ENCODE measurements at regions not wholly inside any gene's neighbourhood (a gene's known extent, or its start where the extent isn't known, plus 50 kb on each side); places are given as distances from the start of the nearest gene placed in this dataset.

DNA sequence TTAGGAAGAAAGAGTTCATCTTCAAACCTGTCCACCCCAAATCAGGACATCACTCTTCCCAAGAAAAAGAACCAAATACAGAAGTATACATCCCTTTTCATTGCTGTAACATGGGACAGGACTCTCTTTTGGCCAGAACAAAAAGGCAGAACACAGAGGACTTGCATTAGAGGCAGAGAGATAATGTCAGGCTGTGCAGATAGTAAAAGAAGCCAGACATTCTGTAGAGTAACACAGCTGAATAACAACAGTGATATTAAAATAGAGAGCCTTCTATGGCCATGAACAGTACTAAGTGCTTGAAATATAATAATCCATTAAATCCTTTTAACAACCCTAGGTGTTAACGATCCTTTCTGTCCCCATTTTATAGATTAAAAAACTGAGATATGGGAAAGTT lies 437.2 kb downstream of the NFIB start:
- Histone ChIP-seq H3K4me1 (ENCODE audit: control insufficient read depth in 4 of 4, insufficient read depth in 4 of 4, low read length in 3 of 4) (no peaks in the 10 kb centered on the region), H3K9ac (ENCODE audit: low read depth in 1 of 2, low read length in 2 of 2) (no peak overlapping the region), H3K9me3 (ENCODE audit: control insufficient read depth in 4 of 4, low read length in 3 of 4) (peaks cover 0 to 9% (median 0%) of the 10 kb centered on the region in 4 donors), H3K27me3 (ENCODE audit: control insufficient read depth in 4 of 4, insufficient read depth in 4 of 4, low read length in 3 of 4) (no peaks in the 10 kb centered on the region), H3K27ac (ENCODE audit: low read depth in 1 of 2, low read length in 2 of 2) (no peak overlapping the region), H3K36me3 (ENCODE audit: control insufficient read depth in 4 of 4, insufficient read depth in 3 of 4, low read depth in 1 of 4, low read length in 3 of 4) (no peaks in the 10 kb centered on the region), H3K4me3 (ENCODE audit: low read depth in 1 of 3, low read length in 3 of 3) (no peak overlapping the region)
- no peak for TF ChIP-seq YY1 (IDR thresholded peaks at IDR 0.05)
- TF ChIP-seq HNF4A (conservative IDR thresholded peaks at IDR 0.05) = no peak
- TF ChIP-seq RXRA (IDR thresholded peaks at IDR 0.05) = no peak
- TF ChIP-seq FOXA1 (IDR thresholded peaks at IDR 0.05) = no peak
- no peak for DNase-seq (ENCODE audit: low spot score)
- 69% methylated on average over 1 of the region's 1 CpG for WGBS

DNA sequence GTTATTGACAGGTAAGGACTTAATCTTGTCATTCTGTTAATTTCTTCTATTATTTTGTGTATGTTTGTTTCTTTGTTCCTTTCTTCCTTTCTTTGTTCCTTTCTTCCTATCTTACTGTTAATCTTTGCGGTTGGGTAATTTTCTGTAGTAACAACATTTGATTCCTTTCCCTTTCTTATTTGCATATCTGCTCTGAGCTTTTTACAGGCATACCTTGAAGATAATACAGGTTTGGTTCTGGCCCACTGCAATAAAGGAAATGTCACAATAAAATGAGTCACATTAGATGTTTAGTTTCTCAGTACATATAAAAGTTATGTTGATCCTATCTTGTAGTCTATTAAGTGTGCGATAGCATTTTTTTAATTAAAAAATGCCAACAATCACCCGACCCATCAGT lies 440.7 kb downstream of the NFIB start:
- Histone ChIP-seq H3K27ac (ENCODE audit: low read depth in 1 of 2, low read length in 2 of 2) (no peak overlapping the region), H3K4me3 (ENCODE audit: low read depth in 1 of 3, low read length in 3 of 3) (no peak overlapping the region), H3K27me3 (ENCODE audit: control insufficient read depth in 4 of 4, insufficient read depth in 4 of 4, low read length in 3 of 4) (no peaks in the 10 kb centered on the region), H3K9me3 (ENCODE audit: control insufficient read depth in 4 of 4, low read length in 3 of 4) (peaks cover 0 to 9% (median 0%) of the 10 kb centered on the region in 4 donors), H3K36me3 (ENCODE audit: control insufficient read depth in 4 of 4, insufficient read depth in 3 of 4, low read depth in 1 of 4, low read length in 3 of 4) (no peaks in the 10 kb centered on the region), H3K9ac (ENCODE audit: low read depth in 1 of 2, low read length in 2 of 2) (no peak overlapping the region), H3K4me1 (ENCODE audit: control insufficient read depth in 4 of 4, insufficient read depth in 4 of 4, low read length in 3 of 4) (no peaks in the 10 kb centered on the region)
- WGBS = 86% methylated on average over 3 of the region's 3 CpGs
- TF ChIP-seq EGR1 (IDR thresholded peaks at IDR 0.05; ENCODE audit: low read depth in 2 of 2) = no peak
- TF ChIP-seq GABPA (IDR thresholded peaks at IDR 0.05 in 1 of 2, conservative IDR thresholded peaks at IDR 0.05 in 1 of 2) = no peak
- no peak for TF ChIP-seq RAD21 (IDR thresholded peaks at IDR 0.05)
- no peak for TF ChIP-seq FOXA1 (IDR thresholded peaks at IDR 0.05)
- TF ChIP-seq HNF4G (IDR thresholded peaks at IDR 0.05) = no peak
- no peak for TF ChIP-seq YY1 (IDR thresholded peaks at IDR 0.05)
- TF ChIP-seq, protein P1, sequence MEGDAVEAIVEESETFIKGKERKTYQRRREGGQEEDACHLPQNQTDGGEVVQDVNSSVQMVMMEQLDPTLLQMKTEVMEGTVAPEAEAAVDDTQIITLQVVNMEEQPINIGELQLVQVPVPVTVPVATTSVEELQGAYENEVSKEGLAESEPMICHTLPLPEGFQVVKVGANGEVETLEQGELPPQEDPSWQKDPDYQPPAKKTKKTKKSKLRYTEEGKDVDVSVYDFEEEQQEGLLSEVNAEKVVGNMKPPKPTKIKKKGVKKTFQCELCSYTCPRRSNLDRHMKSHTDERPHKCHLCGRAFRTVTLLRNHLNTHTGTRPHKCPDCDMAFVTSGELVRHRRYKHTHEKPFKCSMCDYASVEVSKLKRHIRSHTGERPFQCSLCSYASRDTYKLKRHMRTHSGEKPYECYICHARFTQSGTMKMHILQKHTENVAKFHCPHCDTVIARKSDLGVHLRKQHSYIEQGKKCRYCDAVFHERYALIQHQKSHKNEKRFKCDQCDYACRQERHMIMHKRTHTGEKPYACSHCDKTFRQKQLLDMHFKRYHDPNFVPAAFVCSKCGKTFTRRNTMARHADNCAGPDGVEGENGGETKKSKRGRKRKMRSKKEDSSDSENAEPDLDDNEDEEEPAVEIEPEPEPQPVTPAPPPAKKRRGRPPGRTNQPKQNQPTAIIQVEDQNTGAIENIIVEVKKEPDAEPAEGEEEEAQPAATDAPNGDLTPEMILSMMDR (IDR thresholded peaks at IDR 0.05; ENCODE audit: low read depth, low read length, missing input control) = no peak
- TF ChIP-seq, protein P2, sequence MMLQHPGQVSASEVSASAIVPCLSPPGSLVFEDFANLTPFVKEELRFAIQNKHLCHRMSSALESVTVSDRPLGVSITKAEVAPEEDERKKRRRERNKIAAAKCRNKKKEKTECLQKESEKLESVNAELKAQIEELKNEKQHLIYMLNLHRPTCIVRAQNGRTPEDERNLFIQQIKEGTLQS (IDR thresholded peaks at IDR 0.05) = no peak
- TF ChIP-seq FOXA2 (IDR thresholded peaks at IDR 0.05) = no peak
- TF ChIP-seq SP1 (IDR thresholded peaks at IDR 0.05) = no peak
- TF ChIP-seq HNF4A (conservative IDR thresholded peaks at IDR 0.05) = no peak
- TF ChIP-seq NR2F2 (IDR thresholded peaks at IDR 0.05) = no peak
- TF ChIP-seq TAF1 (conservative IDR thresholded peaks at IDR 0.05) = no peak
- TF ChIP-seq, protein P3, sequence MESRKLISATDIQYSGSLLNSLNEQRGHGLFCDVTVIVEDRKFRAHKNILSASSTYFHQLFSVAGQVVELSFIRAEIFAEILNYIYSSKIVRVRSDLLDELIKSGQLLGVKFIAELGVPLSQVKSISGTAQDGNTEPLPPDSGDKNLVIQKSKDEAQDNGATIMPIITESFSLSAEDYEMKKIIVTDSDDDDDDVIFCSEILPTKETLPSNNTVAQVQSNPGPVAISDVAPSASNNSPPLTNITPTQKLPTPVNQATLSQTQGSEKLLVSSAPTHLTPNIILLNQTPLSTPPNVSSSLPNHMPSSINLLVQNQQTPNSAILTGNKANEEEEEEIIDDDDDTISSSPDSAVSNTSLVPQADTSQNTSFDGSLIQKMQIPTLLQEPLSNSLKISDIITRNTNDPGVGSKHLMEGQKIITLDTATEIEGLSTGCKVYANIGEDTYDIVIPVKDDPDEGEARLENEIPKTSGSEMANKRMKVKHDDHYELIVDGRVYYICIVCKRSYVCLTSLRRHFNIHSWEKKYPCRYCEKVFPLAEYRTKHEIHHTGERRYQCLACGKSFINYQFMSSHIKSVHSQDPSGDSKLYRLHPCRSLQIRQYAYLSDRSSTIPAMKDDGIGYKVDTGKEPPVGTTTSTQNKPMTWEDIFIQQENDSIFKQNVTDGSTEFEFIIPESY (IDR thresholded peaks at IDR 0.05) = no peak
- TF ChIP-seq, protein P4, sequence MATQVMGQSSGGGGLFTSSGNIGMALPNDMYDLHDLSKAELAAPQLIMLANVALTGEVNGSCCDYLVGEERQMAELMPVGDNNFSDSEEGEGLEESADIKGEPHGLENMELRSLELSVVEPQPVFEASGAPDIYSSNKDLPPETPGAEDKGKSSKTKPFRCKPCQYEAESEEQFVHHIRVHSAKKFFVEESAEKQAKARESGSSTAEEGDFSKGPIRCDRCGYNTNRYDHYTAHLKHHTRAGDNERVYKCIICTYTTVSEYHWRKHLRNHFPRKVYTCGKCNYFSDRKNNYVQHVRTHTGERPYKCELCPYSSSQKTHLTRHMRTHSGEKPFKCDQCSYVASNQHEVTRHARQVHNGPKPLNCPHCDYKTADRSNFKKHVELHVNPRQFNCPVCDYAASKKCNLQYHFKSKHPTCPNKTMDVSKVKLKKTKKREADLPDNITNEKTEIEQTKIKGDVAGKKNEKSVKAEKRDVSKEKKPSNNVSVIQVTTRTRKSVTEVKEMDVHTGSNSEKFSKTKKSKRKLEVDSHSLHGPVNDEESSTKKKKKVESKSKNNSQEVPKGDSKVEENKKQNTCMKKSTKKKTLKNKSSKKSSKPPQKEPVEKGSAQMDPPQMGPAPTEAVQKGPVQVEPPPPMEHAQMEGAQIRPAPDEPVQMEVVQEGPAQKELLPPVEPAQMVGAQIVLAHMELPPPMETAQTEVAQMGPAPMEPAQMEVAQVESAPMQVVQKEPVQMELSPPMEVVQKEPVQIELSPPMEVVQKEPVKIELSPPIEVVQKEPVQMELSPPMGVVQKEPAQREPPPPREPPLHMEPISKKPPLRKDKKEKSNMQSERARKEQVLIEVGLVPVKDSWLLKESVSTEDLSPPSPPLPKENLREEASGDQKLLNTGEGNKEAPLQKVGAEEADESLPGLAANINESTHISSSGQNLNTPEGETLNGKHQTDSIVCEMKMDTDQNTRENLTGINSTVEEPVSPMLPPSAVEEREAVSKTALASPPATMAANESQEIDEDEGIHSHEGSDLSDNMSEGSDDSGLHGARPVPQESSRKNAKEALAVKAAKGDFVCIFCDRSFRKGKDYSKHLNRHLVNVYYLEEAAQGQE (IDR thresholded peaks at IDR 0.05) = no peak
- DNase-seq (ENCODE audit: low spot score) = no peak
